Activated naive CD8-positive, alpha-beta T cell treated with anti-CD3 and anti-CD28 coated beads, Interleukin-2, amount 10 ng/mL, durations not matched to agents 7 days and 5 days (primary cell): ENCODE measurements at regions not wholly inside any gene's neighbourhood (a gene's known extent, or its start where the extent isn't known, plus 50 kb on each side); places are given as distances from the start of the nearest gene placed in this dataset.

ENCODE experiments used
- ATAC-seq: fragments of 150-1000 bp; cut with Tn5 transposase; one replicate; pipeline ENCODE4 v1.10.0; 2021; ENCODE audit warnings: low read depth, moderate library complexity
- POLR2A ChIA-PET: fragments of 350-600 bp; sonication (Branson Sonifier 250); formaldehyde crosslinking; loops from one replicate; lab custom pipeline; 2021; ENCODE audit warnings: antibody characterized with exemption; lab: Charles Lee
- DNase-seq: peaks from one replicate; pipeline ENCODE4 v3.0.0; 2021
- H3K27ac Mint-ChIP-seq: one replicate; pipeline ENCODE4 v1.8.0; 2022; ENCODE audit warnings: mild to moderate bottlenecking, mixed read lengths
- H3K27me3 Mint-ChIP-seq: one replicate; pipeline ENCODE4 v1.8.0; 2022; ENCODE audit warnings: mild to moderate bottlenecking, moderate library complexity, mixed read lengths
- H3K36me3 Mint-ChIP-seq: one replicate; pipeline ENCODE4 v1.8.0; 2021; ENCODE audit warnings: mild to moderate bottlenecking, mixed read lengths
- H3K4me1 Mint-ChIP-seq: one replicate; pipeline ENCODE4 v1.8.0; 2021; ENCODE audit warnings: mixed read lengths
- H3K4me3 Mint-ChIP-seq: one replicate; pipeline ENCODE4 v1.8.0; 2022; ENCODE audit warnings: mild to moderate bottlenecking, moderate library complexity, mixed read lengths
- H3K9me3 Mint-ChIP-seq: one replicate; pipeline ENCODE4 v1.8.0; 2021; ENCODE audit warnings: mixed read lengths

- no peaks in the 10 kb centered on the region for H3K4me1 Mint-ChIP-seq
- H3K36me3 Mint-ChIP-seq = no peaks in the 10 kb centered on the region
- POLR2A ChIA-PET = no interaction called here
- H3K4me3 Mint-ChIP-seq = no peak overlapping the region
- peaks cover 8% of the 10 kb centered on the region for H3K27me3 Mint-ChIP-seq
- no peak for DNase-seq
- ATAC-seq = no peak
- H3K9me3 Mint-ChIP-seq = no peaks in the 10 kb centered on the region
- H3K27ac Mint-ChIP-seq = no peak overlapping the region
Observed at GRCh38 chr20:48092596-48093280, 307.5 kb upstream of the SULF2 start.

GRCh38 chr20:48090784-48091183 lies 305.5 kb upstream of the SULF2 start:
- DNase-seq (no peak), ATAC-seq (no peak)
- Mint-ChIP-seq H3K4me1 (no peaks in the 10 kb centered on the region), H3K9me3 (no peaks in the 10 kb centered on the region), H3K4me3 (no peak overlapping the region), H3K27ac (no peak overlapping the region), H3K27me3 (peaks cover 10% of the 10 kb centered on the region), H3K36me3 (no peaks in the 10 kb centered on the region)
- POLR2A ChIA-PET = no interaction called here

DNA sequence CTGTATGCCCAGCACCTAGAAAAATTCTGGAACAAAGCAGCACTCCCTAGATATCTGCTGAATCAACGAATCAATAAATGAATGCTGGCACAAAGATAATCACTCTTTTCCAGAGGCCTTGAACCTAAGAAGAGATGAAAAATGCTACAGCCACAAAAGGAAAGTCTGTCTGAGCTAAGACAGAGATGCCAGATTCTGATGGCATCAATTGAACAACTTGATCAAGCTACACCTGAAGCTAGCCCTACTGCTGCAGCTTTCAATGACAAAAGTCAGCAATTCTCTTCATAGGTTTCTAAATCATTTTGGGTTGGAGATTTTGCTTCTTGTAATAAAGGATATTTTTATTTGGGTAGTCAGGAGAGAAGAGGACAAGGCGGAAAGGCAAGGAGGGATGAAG lies 305.0 kb upstream of the SULF2 start:
- DNase-seq (no peak), ATAC-seq (no peak)
- Mint-ChIP-seq H3K4me3 (no peak overlapping the region), H3K9me3 (no peaks in the 10 kb centered on the region), H3K27ac (no peak overlapping the region), H3K36me3 (no peaks in the 10 kb centered on the region), H3K4me1 (no peaks in the 10 kb centered on the region), H3K27me3 (peaks cover 10% of the 10 kb centered on the region)
- POLR2A ChIA-PET = no interaction called here

- Mint-ChIP-seq H3K27me3 (peaks cover 3% of the 10 kb centered on the region), H3K9me3 (no peaks in the 10 kb centered on the region), H3K36me3 (no peaks in the 10 kb centered on the region), H3K4me3 (no peak overlapping the region), H3K27ac (no peak overlapping the region), H3K4me1 (no peaks in the 10 kb centered on the region)
- POLR2A ChIA-PET = no interaction called here
- DNase-seq (no peak), ATAC-seq (no peak)
Observed at GRCh38 chr20:48080583-48080982, 295.3 kb upstream of the SULF2 start.

GRCh38 chr20:48079028-48079427 lies 293.7 kb upstream of the SULF2 start:
- H3K9me3 Mint-ChIP-seq = no peaks in the 10 kb centered on the region
- DNase-seq (no peak), ATAC-seq (no peak)
- H3K27ac Mint-ChIP-seq = no peak overlapping the region
- H3K36me3 Mint-ChIP-seq = no peaks in the 10 kb centered on the region
- POLR2A ChIA-PET = no interaction called here
- peaks cover 3% of the 10 kb centered on the region for H3K27me3 Mint-ChIP-seq
- H3K4me3 Mint-ChIP-seq = no peak overlapping the region
- H3K4me1 Mint-ChIP-seq = peaks cover 1% of the 10 kb centered on the region

DNA sequence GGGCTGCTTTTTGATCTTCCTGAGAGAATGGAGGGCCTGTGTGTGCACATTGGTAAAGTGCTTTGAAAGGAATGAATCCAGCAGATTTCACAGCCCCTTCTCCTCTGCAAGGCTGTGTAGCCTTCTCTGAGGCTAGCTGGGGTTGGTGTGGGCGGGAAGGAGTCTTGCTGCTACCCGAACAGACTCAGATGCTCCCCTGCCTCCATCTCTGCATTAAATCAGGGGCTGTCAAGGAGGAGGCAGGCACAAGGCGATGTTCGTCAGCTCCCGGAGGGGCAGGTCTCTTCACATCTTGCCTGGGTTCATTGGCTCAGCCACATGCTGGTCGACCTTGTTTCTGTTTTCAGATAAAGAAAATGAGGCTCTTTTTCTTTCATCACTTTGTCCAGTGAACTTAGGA lies 291.5 kb upstream of the SULF2 start:
- Mint-ChIP-seq H3K9me3 (no peaks in the 10 kb centered on the region), H3K4me1 (peaks cover 4% of the 10 kb centered on the region), H3K27me3 (no peaks in the 10 kb centered on the region), H3K4me3 (no peak overlapping the region), H3K27ac (no peak overlapping the region), H3K36me3 (no peaks in the 10 kb centered on the region)
- ATAC-seq (no peak), DNase-seq (no peak)
- POLR2A ChIA-PET = no interaction called here

DNA sequence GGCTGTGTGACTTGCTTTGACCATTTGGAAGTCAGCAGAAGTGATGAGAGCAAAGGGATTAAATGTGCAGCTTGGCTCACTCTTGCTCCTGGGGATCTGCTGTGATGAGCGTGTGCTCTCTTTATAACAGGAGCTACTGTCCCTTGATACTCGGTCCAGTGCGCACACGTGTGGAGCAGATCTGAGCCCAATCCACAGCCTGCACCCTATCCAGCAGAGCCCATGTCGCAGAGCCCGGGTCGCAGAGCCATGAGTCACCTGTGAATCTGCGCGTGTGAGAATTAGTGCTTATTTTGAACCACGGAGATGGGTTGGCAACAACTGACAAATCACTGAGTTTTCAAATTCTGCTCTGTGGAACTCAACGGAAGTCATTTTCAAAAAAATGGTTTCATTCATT lies 291.0 kb upstream of the SULF2 start:
- POLR2A ChIA-PET = no interaction called here
- H3K36me3 Mint-ChIP-seq = no peaks in the 10 kb centered on the region
- no peak overlapping the region for H3K27ac Mint-ChIP-seq
- H3K4me3 Mint-ChIP-seq = no peak overlapping the region
- no peak for DNase-seq
- no peaks in the 10 kb centered on the region for H3K9me3 Mint-ChIP-seq
- ATAC-seq = no peak
- H3K27me3 Mint-ChIP-seq = peaks cover 1% of the 10 kb centered on the region
- peaks cover 4% of the 10 kb centered on the region for H3K4me1 Mint-ChIP-seq

- Mint-ChIP-seq H3K36me3 (no peaks in the 10 kb centered on the region), H3K9me3 (no peaks in the 10 kb centered on the region), H3K4me3 (no peak overlapping the region), H3K27ac (no peak overlapping the region), H3K27me3 (peaks cover 3% of the 10 kb centered on the region), H3K4me1 (peaks cover 4% of the 10 kb centered on the region)
- no peak for DNase-seq
- ATAC-seq = no peak
- POLR2A ChIA-PET = no interaction called here
Observed at GRCh38 chr20:48075591-48076174, 290.4 kb upstream of the SULF2 start.

DNA sequence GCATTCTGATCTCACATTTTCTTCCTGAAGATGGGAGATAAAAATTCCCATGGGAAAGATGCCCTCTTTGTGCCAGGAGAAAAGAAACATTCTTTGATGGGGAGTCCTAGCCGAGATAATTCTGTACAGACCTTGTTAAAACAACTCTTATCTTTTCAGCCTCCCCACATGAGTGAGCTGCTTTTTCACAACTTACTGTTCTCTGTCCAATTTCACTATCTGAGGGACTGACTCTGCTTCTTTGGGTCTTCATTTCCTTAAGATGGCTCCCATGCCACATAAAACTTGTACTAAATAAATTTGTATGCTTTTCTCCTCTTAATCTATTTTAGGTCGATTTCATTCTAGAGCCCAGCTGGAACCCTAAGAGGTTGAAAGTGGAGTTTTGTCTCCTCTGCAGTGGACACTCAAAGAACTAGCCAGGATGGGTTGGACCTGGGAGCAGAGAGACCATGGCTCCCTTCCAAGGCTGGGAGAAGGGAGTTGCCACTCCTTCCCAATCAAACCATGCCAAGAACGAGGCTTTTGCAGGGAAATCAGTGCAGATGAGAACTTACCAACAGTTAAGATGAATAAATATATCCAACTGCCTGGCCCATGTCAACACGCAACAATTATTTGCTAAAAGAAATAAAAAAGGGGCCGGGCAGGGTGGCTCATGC lies 285.8 kb upstream of the SULF2 start:
- no peaks in the 10 kb centered on the region for H3K9me3 Mint-ChIP-seq
- H3K4me3 Mint-ChIP-seq = no peak overlapping the region
- H3K36me3 Mint-ChIP-seq = no peaks in the 10 kb centered on the region
- H3K4me1 Mint-ChIP-seq = peaks cover 4% of the 10 kb centered on the region
- ATAC-seq (no peak), DNase-seq (no peak)
- peaks cover 6% of the 10 kb centered on the region for H3K27me3 Mint-ChIP-seq
- H3K27ac Mint-ChIP-seq = no peak overlapping the region
- POLR2A ChIA-PET = no interaction called here

GRCh38 chr20:48069596-48069995 lies 284.3 kb upstream of the SULF2 start:
- Mint-ChIP-seq H3K4me1 (peaks cover 4% of the 10 kb centered on the region), H3K27me3 (peaks cover 6% of the 10 kb centered on the region), H3K36me3 (no peaks in the 10 kb centered on the region), H3K27ac (no peak overlapping the region), H3K9me3 (no peaks in the 10 kb centered on the region), H3K4me3 (no peak overlapping the region)
- POLR2A ChIA-PET = no interaction called here
- no peak for DNase-seq
- ATAC-seq = no peak

DNA sequence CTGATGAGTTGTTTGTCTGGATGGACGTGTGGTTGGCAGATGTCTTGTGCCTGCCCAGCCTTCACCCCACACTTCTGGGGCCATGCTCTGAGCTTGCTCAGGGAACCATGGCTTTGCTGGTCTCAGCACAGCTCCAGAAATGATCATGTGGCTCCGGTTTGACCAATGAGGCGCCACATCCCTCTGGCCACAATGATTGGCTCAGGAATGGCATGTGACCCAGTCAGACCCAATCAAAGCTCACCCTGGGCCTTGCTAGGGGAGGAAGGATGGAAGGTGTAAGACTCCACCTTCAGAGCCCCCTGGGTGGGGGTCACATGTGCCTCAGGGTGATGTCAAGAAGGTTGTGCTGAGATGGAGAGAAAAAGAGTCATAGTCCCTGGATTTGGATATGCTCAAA lies 281.6 kb upstream of the SULF2 start:
- Mint-ChIP-seq H3K4me3 (no peak overlapping the region), H3K36me3 (no peaks in the 10 kb centered on the region), H3K9me3 (no peaks in the 10 kb centered on the region), H3K4me1 (no peaks in the 10 kb centered on the region), H3K27ac (no peak overlapping the region), H3K27me3 (peaks cover 9% of the 10 kb centered on the region)
- ATAC-seq (no peak), DNase-seq (no peak)
- POLR2A ChIA-PET = no interaction called here

- no peak for ATAC-seq
- H3K27ac Mint-ChIP-seq = no peak overlapping the region
- POLR2A ChIA-PET = no interaction called here
Observed at GRCh38 chr20:48066246-48066645, 281.0 kb upstream of the SULF2 start.

DNA sequence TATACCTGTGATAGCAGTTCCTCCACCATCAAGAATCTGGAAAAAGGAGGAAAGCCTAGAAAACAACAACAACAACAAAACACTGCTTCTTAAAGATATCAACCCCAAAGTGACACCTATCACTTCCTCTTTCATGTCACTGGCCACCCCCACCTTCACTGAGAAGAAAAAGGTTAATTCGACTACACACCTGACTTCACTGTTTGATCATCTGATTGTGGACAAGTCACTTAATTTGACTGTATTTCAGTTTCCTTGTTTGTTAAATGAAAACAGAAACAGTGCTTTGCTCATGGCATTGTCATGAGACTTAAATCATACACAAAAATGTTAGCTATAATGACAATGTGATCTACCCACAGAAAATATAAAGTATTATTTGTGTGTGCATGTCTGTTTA lies 280.6 kb upstream of the SULF2 start:
- Mint-ChIP-seq H3K4me1 (no peaks in the 10 kb centered on the region), H3K27me3 (peaks cover 6% of the 10 kb centered on the region), H3K27ac (no peak overlapping the region), H3K36me3 (no peaks in the 10 kb centered on the region), H3K9me3 (no peaks in the 10 kb centered on the region), H3K4me3 (no peak overlapping the region)
- POLR2A ChIA-PET = no interaction called here
- ATAC-seq (no peak), DNase-seq (no peak)

More at GRCh38 chr20:48066246-48066645, 281.0 kb upstream of the SULF2 start:
- Mint-ChIP-seq H3K4me3 (no peak overlapping the region), H3K9me3 (no peaks in the 10 kb centered on the region), H3K36me3 (no peaks in the 10 kb centered on the region), H3K4me1 (no peaks in the 10 kb centered on the region), H3K27me3 (peaks cover 8% of the 10 kb centered on the region)
- DNase-seq = no peak

GRCh38 chr20:48064929-48065328 lies 279.6 kb upstream of the SULF2 start:
- Mint-ChIP-seq H3K36me3 (no peaks in the 10 kb centered on the region), H3K4me3 (no peak overlapping the region), H3K4me1 (no peaks in the 10 kb centered on the region), H3K27me3 (peaks cover 6% of the 10 kb centered on the region), H3K9me3 (no peaks in the 10 kb centered on the region), H3K27ac (no peak overlapping the region)
- no peak for ATAC-seq
- no peak for DNase-seq
- POLR2A ChIA-PET = no interaction called here
